GM12878 (cell line): ENCODE measurements at regions not wholly inside any gene's neighbourhood (a gene's known extent, or its start where the extent isn't known, plus 50 kb on each side); places are given as distances from the start of the nearest gene placed in this dataset.

Source experiments
- ATAC-seq: fragments of 200-7000 bp; cut with Tn5 transposase; 3 replicates; pipeline ENCODE4 v1.9.1; 2020; ENCODE audit warnings: mild to moderate bottlenecking, moderate library complexity
- BruUV-seq: library from RNA; stranded (reverse); fragments of 400-500 nt; replicated peaks from 2 replicates; lab custom pipeline; 2021; lab: Mats Ljungman, UMichigan
- CTCF ChIA-PET: fragments of 300-600 bp; sonication (Branson Sonifier 250); formaldehyde crosslinking; extraction: SDS; loops from one replicate; lab custom pipeline; 2021; ENCODE audit warnings: inconsistent platforms; lab: Yijun Ruan, JAX
- POLR2A ChIA-PET: fragments of 350-600 bp; formaldehyde crosslinking; extraction: SDS; loops from one replicate; lab custom pipeline; 2021; ENCODE audit warnings: inconsistent platforms; lab: Charles Lee
- RAD21 ChIA-PET: fragments of 300-600 bp; sonication (Branson Sonifier 250); formaldehyde crosslinking; loops from one replicate; lab custom pipeline; 2023; ENCODE audit warnings: antibody characterized with exemption; ENCODE audit not compliant: unreplicated experiment; lab: Charles Lee
- SMC1A ChIA-PET: fragments of 300-600 bp; sonication (Branson Sonifier 250); formaldehyde crosslinking; loops from one replicate; lab custom pipeline; 2023; ENCODE audit not compliant: unreplicated experiment, uncharacterized antibody; lab: Charles Lee
- DNase-seq: peaks from one replicate; pipeline ENCODE4 v3.0.0-alpha.2; 2011; ENCODE audit warnings: low read depth, low spot score
- FAIRE-seq: peaks from 3 replicates; lab custom pipeline; 2011; peaks lifted over from hg19 to GRCh38; lab: Jason Lieb, UNC
- H2AFZ ChIP-seq: 2 replicates; pipeline ENCODE4 v1.6.0; 2011; ENCODE audit warnings: low read depth, low read length, control low read depth; ENCODE audit not compliant: control insufficient read depth
- H3K27ac ChIP-seq: 2 replicates; pipeline ENCODE4 v1.5.1; 2011; ENCODE audit warnings: control low read depth; ENCODE audit not compliant: control insufficient read depth, insufficient read depth
- H3K27me3 ChIP-seq, 2 experiments: replicated peaks in 1 of 2; 2 replicates each; pipeline versions ENCODE4 v1.6.0 to v1.6.1; 2011; ENCODE audit warnings: low read length in 1 of 2; ENCODE audit not compliant: control insufficient read depth in 2 of 2, insufficient read depth in 2 of 2
- H3K36me3 ChIP-seq, 2 experiments: 2 replicates each; pipeline ENCODE4 v1.5.1; 2011; ENCODE audit warnings: low read length in 1 of 2; ENCODE audit not compliant: control insufficient read depth in 2 of 2, insufficient read depth in 2 of 2
- H3K4me1 ChIP-seq: 2 replicates; pipeline ENCODE4 v1.6.1; 2011; ENCODE audit warnings: mild to moderate bottlenecking, low read length, moderate library complexity, mixed read lengths; ENCODE audit not compliant: control insufficient read depth, insufficient read depth
- H3K4me2 ChIP-seq: 2 replicates; pipeline ENCODE4 v1.6.0; 2011; ENCODE audit warnings: control low read depth; ENCODE audit not compliant: control insufficient read depth, insufficient read depth
- H3K4me3 ChIP-seq: fragments of 200-600 bp; sonication (generic); 2 replicates; pipeline ENCODE4 v1.5.1; 2016
- H3K79me2 ChIP-seq: 2 replicates; pipeline ENCODE4 v1.6.0; 2011; ENCODE audit warnings: low read length; ENCODE audit not compliant: control insufficient read depth, insufficient read depth
- H3K9ac ChIP-seq: 2 replicates; pipeline ENCODE4 v1.8.0; 2011; ENCODE audit warnings: low read length, control low read depth, mixed read lengths; ENCODE audit not compliant: control insufficient read depth, insufficient read depth
- H3K9me3 ChIP-seq: replicated peaks from 3 replicates; pipeline ENCODE4 v1.5.1; 2011; ENCODE audit warnings: mild to moderate bottlenecking, low read length; ENCODE audit not compliant: control insufficient read depth, insufficient read depth
- H4K20me1 ChIP-seq: 2 replicates; pipeline ENCODE4 v1.6.0; 2011; ENCODE audit not compliant: control insufficient read depth, insufficient read depth
- GABPA ChIP-seq: IDR thresholded peaks from 2 replicates; pipeline ENCODE4 v1.6.1; 2014; ENCODE audit warnings: antibody characterized with exemption, low read depth, mild to moderate bottlenecking, inconsistent platforms
- NFXL1 ChIP-seq: fragments of 450-650 bp; IDR thresholded peaks from 2 replicates; pipeline ENCODE4 v1.6.1; 2017; ENCODE audit warnings: antibody characterized with exemption, mild to moderate bottlenecking, borderline replicate concordance
- PAX8 ChIP-seq: fragments of 450-650 bp; IDR thresholded peaks from 2 replicates; pipeline ENCODE4 v1.6.1; 2017; ENCODE audit warnings: mild to moderate bottlenecking, moderate library complexity
- POLR2AphosphoS2 ChIP-seq: IDR thresholded peaks from 2 replicates; pipeline ENCODE4 v1.6.1; 2011; ENCODE audit warnings: low read depth, mild to moderate bottlenecking, low read length, improper control_type of control experiment, moderate library complexity
- TAF1 ChIP-seq: IDR thresholded peaks from 2 replicates; pipeline ENCODE4 v1.6.1; 2011; ENCODE audit warnings: mild to moderate bottlenecking, low read depth, low read length, borderline replicate concordance
- ZNF217 ChIP-seq: fragments of 450-650 bp; IDR thresholded peaks from 2 replicates; pipeline ENCODE4 v1.6.1; 2017; ENCODE audit warnings: antibody characterized with exemption, mild to moderate bottlenecking
- ZNF384 ChIP-seq: IDR thresholded peaks from 2 replicates; pipeline ENCODE4 v1.6.1; 2012; ENCODE audit warnings: low read depth, mild to moderate bottlenecking, low read length, improper control_type of control experiment, borderline replicate concordance
- WGBS: methylation state at CpG from one replicate; pipeline ENCODE4 v1.1.6; 2016; ENCODE audit warnings: low lambda C conversion rate; ENCODE audit not compliant: insufficient replicate concordance, insufficient coverage; ENCODE audit errors: missing lambda C conversion rate; 5-methylcytosine and 5-hydroxymethylcytosine counted together
- in situ Hi-C: fragments of 300-500 bp; cut with MboI; formaldehyde crosslinking; loops from 9 replicates; pipeline ENCODE4 v1.14.3; 2018; ENCODE audit warnings: mixed read lengths
- intact Hi-C: fragments of 100-400 bp; cut with micrococcal nuclease; formaldehyde crosslinking; loops from one replicate; pipeline ENCODE4 v1.14.2; 2022; ENCODE audit not compliant: unreplicated experiment
- TF ChIP-seq, protein P1 (sequence below): IDR thresholded peaks from 2 replicates; pipeline ENCODE4 v1.6.1; 2011; ENCODE audit warnings: borderline replicate concordance, low read depth, mild to moderate bottlenecking, moderate library complexity, low read length; ENCODE audit not compliant: insufficient read depth, poor library complexity, severe bottlenecking
- TF ChIP-seq, protein P2 (sequence below): fragments of 450-650 bp; IDR thresholded peaks from 2 replicates; pipeline ENCODE4 v1.6.1; 2016; ENCODE audit warnings: mild to moderate bottlenecking, moderate library complexity, borderline replicate concordance

DNA sequence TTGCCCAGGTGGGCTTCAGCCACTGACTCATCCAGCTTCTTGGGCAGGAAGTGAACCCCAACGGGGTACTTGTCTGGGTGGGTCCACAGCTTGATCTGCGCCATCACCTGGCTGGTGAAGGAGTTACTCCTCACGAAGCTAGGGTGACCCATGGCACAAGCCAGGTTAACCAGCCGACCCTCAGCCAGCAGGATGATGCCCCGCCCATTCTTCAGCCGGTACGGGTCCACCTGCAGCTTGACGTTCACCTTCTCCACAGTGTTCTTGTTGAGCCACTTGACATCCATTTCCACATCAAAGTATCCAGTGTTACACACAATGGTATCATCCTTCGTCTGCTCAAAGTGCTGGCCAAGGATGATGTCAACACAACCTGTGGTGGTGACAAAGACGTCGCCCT, 121.3 kb upstream of the NXPH2 start:
- ATAC-seq (no peak), DNase-seq (no peak), FAIRE-seq (no peak)
- H2AFZ ChIP-seq, result no peak overlapping the region
- SMC1A ChIA-PET, result interaction anchor here (0.6 kb wide), 1 partner anchor 62 kb away, joined by 3 read pairs; no protein-coding TSS in a partner anchor
- H3K27ac ChIP-seq, result no peak overlapping the region
- no peak overlapping the region for H3K4me3 ChIP-seq
- intact Hi-C loops (no loop called here), in situ Hi-C loops (no loop called here)
- H3K4me2 ChIP-seq, result no peak overlapping the region
- BruUV-seq, result no TSS peak
- no peaks in the 10 kb centered on the region for H3K27me3 ChIP-seq
- RAD21 ChIA-PET, result no interaction called here
- no peaks in the 10 kb centered on the region for H4K20me1 ChIP-seq
- CTCF ChIA-PET, result no interaction called here
- H3K9ac ChIP-seq, result no peak overlapping the region
- H3K36me3 ChIP-seq, result no peaks in the 10 kb centered on the region
- TF ChIP-seq, protein P1, sequence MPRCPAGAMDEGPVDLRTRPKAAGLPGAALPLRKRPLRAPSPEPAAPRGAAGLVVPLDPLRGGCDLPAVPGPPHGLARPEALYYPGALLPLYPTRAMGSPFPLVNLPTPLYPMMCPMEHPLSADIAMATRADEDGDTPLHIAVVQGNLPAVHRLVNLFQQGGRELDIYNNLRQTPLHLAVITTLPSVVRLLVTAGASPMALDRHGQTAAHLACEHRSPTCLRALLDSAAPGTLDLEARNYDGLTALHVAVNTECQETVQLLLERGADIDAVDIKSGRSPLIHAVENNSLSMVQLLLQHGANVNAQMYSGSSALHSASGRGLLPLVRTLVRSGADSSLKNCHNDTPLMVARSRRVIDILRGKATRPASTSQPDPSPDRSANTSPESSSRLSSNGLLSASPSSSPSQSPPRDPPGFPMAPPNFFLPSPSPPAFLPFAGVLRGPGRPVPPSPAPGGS, result no peak
- TF ChIP-seq, protein P2, sequence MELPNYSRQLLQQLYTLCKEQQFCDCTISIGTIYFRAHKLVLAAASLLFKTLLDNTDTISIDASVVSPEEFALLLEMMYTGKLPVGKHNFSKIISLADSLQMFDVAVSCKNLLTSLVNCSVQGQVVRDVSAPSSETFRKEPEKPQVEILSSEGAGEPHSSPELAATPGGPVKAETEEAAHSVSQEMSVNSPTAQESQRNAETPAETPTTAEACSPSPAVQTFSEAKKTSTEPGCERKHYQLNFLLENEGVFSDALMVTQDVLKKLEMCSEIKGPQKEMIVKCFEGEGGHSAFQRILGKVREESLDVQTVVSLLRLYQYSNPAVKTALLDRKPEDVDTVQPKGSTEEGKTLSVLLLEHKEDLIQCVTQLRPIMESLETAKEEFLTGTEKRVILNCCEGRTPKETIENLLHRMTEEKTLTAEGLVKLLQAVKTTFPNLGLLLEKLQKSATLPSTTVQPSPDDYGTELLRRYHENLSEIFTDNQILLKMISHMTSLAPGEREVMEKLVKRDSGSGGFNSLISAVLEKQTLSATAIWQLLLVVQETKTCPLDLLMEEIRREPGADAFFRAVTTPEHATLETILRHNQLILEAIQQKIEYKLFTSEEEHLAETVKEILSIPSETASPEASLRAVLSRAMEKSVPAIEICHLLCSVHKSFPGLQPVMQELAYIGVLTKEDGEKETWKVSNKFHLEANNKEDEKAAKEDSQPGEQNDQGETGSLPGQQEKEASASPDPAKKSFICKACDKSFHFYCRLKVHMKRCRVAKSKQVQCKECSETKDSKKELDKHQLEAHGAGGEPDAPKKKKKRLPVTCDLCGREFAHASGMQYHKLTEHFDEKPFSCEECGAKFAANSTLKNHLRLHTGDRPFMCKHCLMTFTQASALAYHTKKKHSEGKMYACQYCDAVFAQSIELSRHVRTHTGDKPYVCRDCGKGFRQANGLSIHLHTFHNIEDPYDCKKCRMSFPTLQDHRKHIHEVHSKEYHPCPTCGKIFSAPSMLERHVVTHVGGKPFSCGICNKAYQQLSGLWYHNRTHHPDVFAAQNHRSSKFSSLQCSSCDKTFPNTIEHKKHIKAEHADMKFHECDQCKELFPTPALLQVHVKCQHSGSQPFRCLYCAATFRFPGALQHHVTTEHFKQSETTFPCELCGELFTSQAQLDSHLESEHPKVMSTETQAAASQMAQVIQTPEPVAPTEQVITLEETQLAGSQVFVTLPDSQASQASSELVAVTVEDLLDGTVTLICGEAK, result no peak
- TF ChIP-seq ZNF384 (no peak), ZNF217 (no peak), TAF1 (no peak), POLR2AphosphoS2 (no peak), GABPA (no peak), PAX8 (no peak), NFXL1 (no peak)
- POLR2A ChIA-PET, result no interaction called here
- no peaks in the 10 kb centered on the region for H3K79me2 ChIP-seq
- H3K4me1 ChIP-seq, result no peaks in the 10 kb centered on the region
- no peaks in the 10 kb centered on the region for H3K9me3 ChIP-seq
- WGBS, result 51% methylated on average over 11 of the region's 11 CpGs
